SK-N-SH treated with all-trans-retinoic acid at 6 μM for 48 hours (cell line): ENCODE measurements at regions not wholly inside any gene's neighbourhood (a gene's known extent, or its start where the extent isn't known, plus 50 kb on each side); places are given as distances from the start of the nearest gene placed in this dataset.

Experiments
- ATAC-seq: fragments of 200-7000 bp; cut with Tn5 transposase; 3 replicates; pipeline ENCODE4 v1.9.1; 2020; ENCODE audit warnings: mild to moderate bottlenecking, moderate library complexity
- ARNTL ChIP-seq: fragments of 450-650 bp; formaldehyde crosslinking; IDR thresholded peaks from 2 replicates; pipeline ENCODE4 v1.5.0; 2020; ENCODE audit warnings: low read depth, mild to moderate bottlenecking, moderate library complexity, borderline replicate concordance
- CSDC2 ChIP-seq: fragments of 250-450 bp; sonication (Bioruptor Pico); IDR thresholded peaks from 2 replicates; pipeline ENCODE4 v1.5.0; 2020; ENCODE audit warnings: mild to moderate bottlenecking, moderate library complexity
- CSRNP3 ChIP-seq: fragments of 250-450 bp; sonication (Bioruptor Pico); IDR thresholded peaks from 2 replicates; pipeline ENCODE4 v1.5.1; 2021; ENCODE audit warnings: mild to moderate bottlenecking, moderate library complexity
- ESRRG ChIP-seq: fragments of 250-450 bp; sonication (Bioruptor Pico); IDR thresholded peaks from 2 replicates; pipeline ENCODE4 v1.6.1; 2021; ENCODE audit warnings: mild to moderate bottlenecking
- GLIS3 ChIP-seq: fragments of 250-450 bp; sonication (Bioruptor Pico); IDR thresholded peaks from 2 replicates; pipeline ENCODE4 v1.5.0; 2020; ENCODE audit warnings: mild to moderate bottlenecking, moderate library complexity
- OSR1 ChIP-seq: fragments of 250-450 bp; sonication (Bioruptor Pico); IDR thresholded peaks from 2 replicates; pipeline ENCODE4 v1.8.0; 2022; ENCODE audit warnings: moderate library complexity, mild to moderate bottlenecking, inconsistent platforms
- PPARA ChIP-seq: fragments of 250-450 bp; sonication (Bioruptor Pico); IDR thresholded peaks from 2 replicates; pipeline ENCODE4 v1.5.0; 2020; ENCODE audit warnings: mild to moderate bottlenecking, borderline replicate concordance
- RARB ChIP-seq: fragments of 250-450 bp; sonication (Bioruptor Pico); IDR thresholded peaks from 2 replicates; pipeline ENCODE4 v1.8.0; 2021; ENCODE audit warnings: mild to moderate bottlenecking, moderate library complexity
- SNAI2 ChIP-seq: fragments of 250-450 bp; sonication (Bioruptor Pico); IDR thresholded peaks from 2 replicates; pipeline ENCODE4 v1.5.0; 2020; ENCODE audit warnings: mild to moderate bottlenecking, moderate library complexity
- TCF4 ChIP-seq: fragments of 250-450 bp; sonication (Bioruptor Pico); IDR thresholded peaks from 2 replicates; pipeline ENCODE4 v1.8.0; 2021; ENCODE audit warnings: mild to moderate bottlenecking, moderate library complexity, borderline replicate concordance
- TOX ChIP-seq: fragments of 250-450 bp; sonication (Bioruptor Pico); IDR thresholded peaks from 2 replicates; pipeline ENCODE4 v1.8.0; 2021; ENCODE audit warnings: mild to moderate bottlenecking, moderate library complexity, borderline replicate concordance
- ZC3H10 ChIP-seq: fragments of 250-450 bp; sonication (Bioruptor Pico); IDR thresholded peaks from 2 replicates; pipeline ENCODE4 v1.5.1; 2021; ENCODE audit warnings: mild to moderate bottlenecking, moderate library complexity
- ZFP30 ChIP-seq: fragments of 450-650 bp; formaldehyde crosslinking; IDR thresholded peaks from 2 replicates; pipeline ENCODE4 v1.5.0; 2022; ENCODE audit warnings: mild to moderate bottlenecking, moderate library complexity
- ZNF565 ChIP-seq: fragments of 450-650 bp; formaldehyde crosslinking; conservative IDR thresholded peaks from 2 replicates; pipeline ENCODE4 v1.5.0; 2020; ENCODE audit warnings: low read depth, mild to moderate bottlenecking, moderate library complexity
- ZNF70 ChIP-seq: fragments of 450-650 bp; formaldehyde crosslinking; IDR thresholded peaks from 2 replicates; pipeline ENCODE4 v1.5.0; 2020; ENCODE audit warnings: mild to moderate bottlenecking, moderate library complexity
- ZNF8 ChIP-seq: fragments of 450-650 bp; formaldehyde crosslinking; IDR thresholded peaks from 2 replicates; pipeline ENCODE4 v1.5.0; 2020; ENCODE audit warnings: mild to moderate bottlenecking, moderate library complexity
- TF ChIP-seq, protein P1 (sequence below): fragments of 250-450 bp; sonication (Bioruptor Pico); IDR thresholded peaks from 2 replicates; pipeline ENCODE4 v1.5.1; 2020; ENCODE audit warnings: low read depth, mild to moderate bottlenecking, moderate library complexity
- TF ChIP-seq, protein P2 (sequence below): fragments of 250-450 bp; sonication (Bioruptor Pico); IDR thresholded peaks from 2 replicates; pipeline ENCODE4 v1.8.0; 2020; ENCODE audit warnings: mild to moderate bottlenecking, moderate library complexity, borderline replicate concordance
- TF ChIP-seq, protein P3 (sequence below): fragments of 250-450 bp; sonication (Bioruptor Pico); IDR thresholded peaks from 2 replicates; pipeline ENCODE4 v1.8.0; 2021; ENCODE audit warnings: low read depth, mild to moderate bottlenecking, moderate library complexity, borderline replicate concordance
- TF ChIP-seq, protein P4 (sequence below): fragments of 250-450 bp; sonication (Bioruptor Pico); IDR thresholded peaks from 2 replicates; pipeline ENCODE4 v1.5.0; 2020; ENCODE audit warnings: mild to moderate bottlenecking, moderate library complexity

DNA sequence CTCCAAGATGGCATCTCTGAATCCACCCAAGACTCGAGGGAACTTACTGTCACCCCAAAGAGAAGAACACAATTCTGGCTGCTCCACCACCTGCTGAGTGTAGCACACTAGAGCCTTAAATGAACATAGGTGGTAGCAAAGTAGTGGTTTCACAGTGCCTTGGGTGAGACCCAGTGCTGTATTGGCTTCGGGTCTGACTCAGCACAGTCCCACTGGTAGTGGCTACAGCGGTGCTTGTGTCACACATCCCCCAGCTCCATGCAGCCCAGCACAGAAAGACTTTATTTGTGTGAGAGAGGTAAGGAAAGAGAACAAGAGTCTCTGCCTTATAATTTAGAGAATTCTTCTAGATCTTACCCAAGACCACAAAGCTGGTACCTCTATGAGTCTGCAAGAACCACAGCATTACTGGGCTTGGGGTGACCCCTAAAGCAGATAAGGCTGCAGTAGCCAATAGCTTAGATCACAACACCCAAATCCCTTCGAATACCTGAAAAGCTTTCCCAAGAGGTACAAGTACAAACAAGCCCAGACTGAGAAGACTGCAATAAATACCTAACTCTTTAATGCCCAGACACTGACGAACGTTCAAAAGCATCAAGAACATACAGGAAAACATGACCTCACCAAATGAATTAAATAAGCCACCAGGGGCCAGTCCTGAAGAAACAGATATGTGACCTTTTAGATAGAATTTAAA is 83.3 kb upstream of the SLC38A4 start (continued):
- TF ChIP-seq TCF4 (no peak), ZC3H10 (CRISPR knock-in tag) (no peak), ZNF70 (CRISPR knock-in tag) (no peak), ESRRG (CRISPR knock-in tag) (no peak)

- TF ChIP-seq, protein P1, sequence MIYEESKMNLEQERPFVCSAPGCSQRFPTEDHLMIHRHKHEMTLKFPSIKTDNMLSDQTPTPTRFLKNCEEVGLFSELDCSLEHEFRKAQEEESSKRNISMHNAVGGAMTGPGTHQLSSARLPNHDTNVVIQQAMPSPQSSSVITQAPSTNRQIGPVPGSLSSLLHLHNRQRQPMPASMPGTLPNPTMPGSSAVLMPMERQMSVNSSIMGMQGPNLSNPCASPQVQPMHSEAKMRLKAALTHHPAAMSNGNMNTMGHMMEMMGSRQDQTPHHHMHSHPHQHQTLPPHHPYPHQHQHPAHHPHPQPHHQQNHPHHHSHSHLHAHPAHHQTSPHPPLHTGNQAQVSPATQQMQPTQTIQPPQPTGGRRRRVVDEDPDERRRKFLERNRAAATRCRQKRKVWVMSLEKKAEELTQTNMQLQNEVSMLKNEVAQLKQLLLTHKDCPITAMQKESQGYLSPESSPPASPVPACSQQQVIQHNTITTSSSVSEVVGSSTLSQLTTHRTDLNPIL (CRISPR knock-in tag) = no peak
- no peak for ATAC-seq
These were observed 85.0 kb upstream of the SLC38A4 start for GRCh38 chr12:46910830-46911229.

- TF ChIP-seq, protein P2, sequence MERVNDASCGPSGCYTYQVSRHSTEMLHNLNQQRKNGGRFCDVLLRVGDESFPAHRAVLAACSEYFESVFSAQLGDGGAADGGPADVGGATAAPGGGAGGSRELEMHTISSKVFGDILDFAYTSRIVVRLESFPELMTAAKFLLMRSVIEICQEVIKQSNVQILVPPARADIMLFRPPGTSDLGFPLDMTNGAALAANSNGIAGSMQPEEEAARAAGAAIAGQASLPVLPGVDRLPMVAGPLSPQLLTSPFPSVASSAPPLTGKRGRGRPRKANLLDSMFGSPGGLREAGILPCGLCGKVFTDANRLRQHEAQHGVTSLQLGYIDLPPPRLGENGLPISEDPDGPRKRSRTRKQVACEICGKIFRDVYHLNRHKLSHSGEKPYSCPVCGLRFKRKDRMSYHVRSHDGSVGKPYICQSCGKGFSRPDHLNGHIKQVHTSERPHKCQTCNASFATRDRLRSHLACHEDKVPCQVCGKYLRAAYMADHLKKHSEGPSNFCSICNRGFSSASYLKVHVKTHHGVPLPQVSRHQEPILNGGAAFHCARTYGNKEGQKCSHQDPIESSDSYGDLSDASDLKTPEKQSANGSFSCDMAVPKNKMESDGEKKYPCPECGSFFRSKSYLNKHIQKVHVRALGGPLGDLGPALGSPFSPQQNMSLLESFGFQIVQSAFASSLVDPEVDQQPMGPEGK (CRISPR knock-in tag) = no peak
- TF ChIP-seq PPARA (CRISPR knock-in tag) = no peak
- TF ChIP-seq SNAI2 (CRISPR knock-in tag) = no peak
- no peak for TF ChIP-seq OSR1 (CRISPR knock-in tag)
- no peak for TF ChIP-seq ZNF8 (CRISPR knock-in tag)
- no peak for TF ChIP-seq ARNTL
- no peak for TF ChIP-seq GLIS3 (CRISPR knock-in tag)
- ATAC-seq = peak; percentile 13; the same call in 2 of the 3 replicates
These were observed 88.5 kb upstream of the SLC38A4 start for GRCh38 chr12:46914336-46914735.

GRCh38 chr12:46915082-46915481 is 89.3 kb upstream of the SLC38A4 start:
- peak; percentile 94 for ATAC-seq
- TF ChIP-seq ZNF70 (CRISPR knock-in tag) = no peak
- 0 out of 2 replicates have a peak, but pooled peaks have one; percentile 20 for TF ChIP-seq TOX (CRISPR knock-in tag)

DNA sequence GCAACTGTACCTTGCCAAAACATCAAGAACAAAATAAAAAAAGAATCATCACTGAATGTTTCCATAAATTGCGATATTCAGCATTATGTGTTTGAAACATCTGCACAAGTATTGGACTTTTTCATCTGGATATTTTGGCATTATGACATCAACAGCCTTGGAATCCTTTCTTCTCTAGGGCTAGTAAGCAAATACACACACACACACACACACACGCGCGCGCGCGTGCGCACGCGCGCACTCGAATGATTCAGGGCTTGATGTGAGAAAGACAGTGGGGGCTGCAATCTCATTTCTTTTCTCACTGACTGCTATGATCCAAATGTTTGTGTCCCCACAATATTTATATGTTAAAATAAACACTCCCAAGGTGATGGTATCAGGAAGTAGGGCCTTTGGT is 90.0 kb upstream of the SLC38A4 start:
- ATAC-seq = no peak
- TF ChIP-seq CSRNP3 (CRISPR knock-in tag) (no peak), ARNTL (no peak), CSDC2 (CRISPR knock-in tag) (no peak), ZFP30 (CRISPR knock-in tag) (no peak)
- TF ChIP-seq, protein P3, sequence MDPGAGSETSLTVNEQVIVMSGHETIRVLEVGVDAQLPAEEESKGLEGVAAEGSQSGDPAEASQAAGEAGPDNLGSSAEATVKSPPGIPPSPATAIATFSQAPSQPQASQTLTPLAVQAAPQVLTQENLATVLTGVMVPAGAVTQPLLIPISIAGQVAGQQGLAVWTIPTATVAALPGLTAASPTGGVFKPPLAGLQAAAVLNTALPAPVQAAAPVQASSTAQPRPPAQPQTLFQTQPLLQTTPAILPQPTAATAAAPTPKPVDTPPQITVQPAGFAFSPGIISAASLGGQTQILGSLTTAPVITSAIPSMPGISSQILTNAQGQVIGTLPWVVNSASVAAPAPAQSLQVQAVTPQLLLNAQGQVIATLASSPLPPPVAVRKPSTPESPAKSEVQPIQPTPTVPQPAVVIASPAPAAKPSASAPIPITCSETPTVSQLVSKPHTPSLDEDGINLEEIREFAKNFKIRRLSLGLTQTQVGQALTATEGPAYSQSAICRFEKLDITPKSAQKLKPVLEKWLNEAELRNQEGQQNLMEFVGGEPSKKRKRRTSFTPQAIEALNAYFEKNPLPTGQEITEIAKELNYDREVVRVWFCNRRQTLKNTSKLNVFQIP (CRISPR knock-in tag) = no peak

GRCh38 chr12:46916796-46917419 is 91.1 kb upstream of the SLC38A4 start:
- ATAC-seq = no peak
- no peak for TF ChIP-seq ZNF565 (CRISPR knock-in tag)
- TF ChIP-seq RARB (CRISPR knock-in tag) = no peak
- TF ChIP-seq, protein P3 (CRISPR knock-in tag) = no peak
- TF ChIP-seq ESRRG (CRISPR knock-in tag) = no peak
- no peak for TF ChIP-seq ZNF70 (CRISPR knock-in tag)
- no peak for TF ChIP-seq TCF4
- no peak for TF ChIP-seq SNAI2 (CRISPR knock-in tag)
- no peak for TF ChIP-seq CSRNP3 (CRISPR knock-in tag)
- TF ChIP-seq, protein P4, sequence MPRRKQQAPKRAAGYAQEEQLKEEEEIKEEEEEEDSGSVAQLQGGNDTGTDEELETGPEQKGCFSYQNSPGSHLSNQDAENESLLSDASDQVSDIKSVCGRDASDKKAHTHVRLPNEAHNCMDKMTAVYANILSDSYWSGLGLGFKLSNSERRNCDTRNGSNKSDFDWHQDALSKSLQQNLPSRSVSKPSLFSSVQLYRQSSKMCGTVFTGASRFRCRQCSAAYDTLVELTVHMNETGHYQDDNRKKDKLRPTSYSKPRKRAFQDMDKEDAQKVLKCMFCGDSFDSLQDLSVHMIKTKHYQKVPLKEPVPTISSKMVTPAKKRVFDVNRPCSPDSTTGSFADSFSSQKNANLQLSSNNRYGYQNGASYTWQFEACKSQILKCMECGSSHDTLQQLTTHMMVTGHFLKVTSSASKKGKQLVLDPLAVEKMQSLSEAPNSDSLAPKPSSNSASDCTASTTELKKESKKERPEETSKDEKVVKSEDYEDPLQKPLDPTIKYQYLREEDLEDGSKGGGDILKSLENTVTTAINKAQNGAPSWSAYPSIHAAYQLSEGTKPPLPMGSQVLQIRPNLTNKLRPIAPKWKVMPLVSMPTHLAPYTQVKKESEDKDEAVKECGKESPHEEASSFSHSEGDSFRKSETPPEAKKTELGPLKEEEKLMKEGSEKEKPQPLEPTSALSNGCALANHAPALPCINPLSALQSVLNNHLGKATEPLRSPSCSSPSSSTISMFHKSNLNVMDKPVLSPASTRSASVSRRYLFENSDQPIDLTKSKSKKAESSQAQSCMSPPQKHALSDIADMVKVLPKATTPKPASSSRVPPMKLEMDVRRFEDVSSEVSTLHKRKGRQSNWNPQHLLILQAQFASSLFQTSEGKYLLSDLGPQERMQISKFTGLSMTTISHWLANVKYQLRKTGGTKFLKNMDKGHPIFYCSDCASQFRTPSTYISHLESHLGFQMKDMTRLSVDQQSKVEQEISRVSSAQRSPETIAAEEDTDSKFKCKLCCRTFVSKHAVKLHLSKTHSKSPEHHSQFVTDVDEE (CRISPR knock-in tag) = no peak
